ENCODE measurements at regions not wholly inside any gene's neighbourhood (a gene's known extent, or its start where the extent isn't known, plus 50 kb on each side); places are given as distances from the start of the nearest gene placed in this dataset.

- no peak for TF ChIP-seq CTCF (IDR thresholded peaks at IDR 0.05; ENCODE audit: insufficient read depth, low read length)
- TF ChIP-seq POLR2AphosphoS5 (IDR thresholded peaks at IDR 0.05; ENCODE audit: low read depth): no peak
- TF ChIP-seq GABPA (IDR thresholded peaks at IDR 0.05; ENCODE audit: low read depth): no peak
Measured at GRCh38 chr1:193438312-193438711, 251.9 kb upstream of the B3GALT2 start.

Measured in HL-60 (cell line).